Breast epithelium (tissue), 3 donors: ENCODE measurements at regions not wholly inside any gene's neighbourhood (a gene's known extent, or its start where the extent isn't known, plus 50 kb on each side); places are given as distances from the start of the nearest gene placed in this dataset.
"Not testable (repeated sequence)": the region's sequence is repeated elsewhere in the genome, so short reads cannot be mapped to it uniquely, and the experiment has no call there.

Source experiments
- POLR2AphosphoS5 ChIP-seq, 3 donors: sonication (generic); formaldehyde crosslinking; IDR thresholded peaks; one replicate each; pipeline ENCODE4 v1.6.1; 2017; ENCODE audit warnings: antibody characterized with exemption in 3 of 3
- TF ChIP-seq, protein P1 (sequence below), 3 donors: fragments of 450-650 bp; IDR thresholded peaks; one replicate each; pipeline ENCODE4 v1.5.1; 2016 to 2017; ENCODE audit warnings: antibody characterized with exemption in 3 of 3, mild to moderate bottlenecking in 3 of 3, moderate library complexity in 3 of 3

DNA sequence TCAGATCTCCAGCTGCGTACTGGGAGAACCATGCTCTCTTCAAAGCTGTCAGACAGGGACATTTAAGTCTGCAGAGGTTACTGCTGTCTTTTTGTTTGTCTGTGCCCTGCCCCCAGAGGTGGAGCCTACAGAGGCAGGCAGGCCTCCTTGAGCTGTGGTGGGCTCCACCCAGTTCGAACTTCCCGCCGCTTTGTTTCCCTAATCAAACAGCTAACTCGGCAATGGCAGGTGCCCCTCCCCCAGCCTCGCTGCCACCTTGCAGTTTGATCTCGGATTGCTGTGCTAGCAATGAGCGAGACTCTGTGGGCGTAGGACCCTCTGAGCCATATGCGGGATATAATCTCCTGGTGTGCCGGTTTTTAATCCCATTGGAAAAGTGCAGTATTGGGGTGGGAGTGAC is 387.1 kb downstream of the MLLT3 start:
- TF ChIP-seq, protein P1, sequence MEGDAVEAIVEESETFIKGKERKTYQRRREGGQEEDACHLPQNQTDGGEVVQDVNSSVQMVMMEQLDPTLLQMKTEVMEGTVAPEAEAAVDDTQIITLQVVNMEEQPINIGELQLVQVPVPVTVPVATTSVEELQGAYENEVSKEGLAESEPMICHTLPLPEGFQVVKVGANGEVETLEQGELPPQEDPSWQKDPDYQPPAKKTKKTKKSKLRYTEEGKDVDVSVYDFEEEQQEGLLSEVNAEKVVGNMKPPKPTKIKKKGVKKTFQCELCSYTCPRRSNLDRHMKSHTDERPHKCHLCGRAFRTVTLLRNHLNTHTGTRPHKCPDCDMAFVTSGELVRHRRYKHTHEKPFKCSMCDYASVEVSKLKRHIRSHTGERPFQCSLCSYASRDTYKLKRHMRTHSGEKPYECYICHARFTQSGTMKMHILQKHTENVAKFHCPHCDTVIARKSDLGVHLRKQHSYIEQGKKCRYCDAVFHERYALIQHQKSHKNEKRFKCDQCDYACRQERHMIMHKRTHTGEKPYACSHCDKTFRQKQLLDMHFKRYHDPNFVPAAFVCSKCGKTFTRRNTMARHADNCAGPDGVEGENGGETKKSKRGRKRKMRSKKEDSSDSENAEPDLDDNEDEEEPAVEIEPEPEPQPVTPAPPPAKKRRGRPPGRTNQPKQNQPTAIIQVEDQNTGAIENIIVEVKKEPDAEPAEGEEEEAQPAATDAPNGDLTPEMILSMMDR (IDR thresholded peaks at IDR 0.05): not testable (repeated sequence)
- TF ChIP-seq POLR2AphosphoS5 (IDR thresholded peaks at IDR 0.05): not testable (repeated sequence)
